Lower leg skin (tissue), 3 donors: ENCODE measurements at regions not wholly inside any gene's neighbourhood (a gene's known extent, or its start where the extent isn't known, plus 50 kb on each side); places are given as distances from the start of the nearest gene placed in this dataset.

Experiments used
- POLR2A ChIP-seq, 2 donors: fragments of 450-650 bp; IDR thresholded peaks; one replicate each; pipeline ENCODE4 v1.6.1; 2016 to 2017; ENCODE audit warnings: antibody characterized with exemption in 2 of 2, mild to moderate bottlenecking in 1 of 2, moderate library complexity in 1 of 2
- TF ChIP-seq, protein P1 (sequence below), 3 donors: fragments of 450-650 bp; IDR thresholded peaks; one replicate each; pipeline ENCODE4 v1.5.1; 2016; ENCODE audit warnings: antibody characterized with exemption in 3 of 3, mild to moderate bottlenecking in 3 of 3, moderate library complexity in 2 of 3

DNA sequence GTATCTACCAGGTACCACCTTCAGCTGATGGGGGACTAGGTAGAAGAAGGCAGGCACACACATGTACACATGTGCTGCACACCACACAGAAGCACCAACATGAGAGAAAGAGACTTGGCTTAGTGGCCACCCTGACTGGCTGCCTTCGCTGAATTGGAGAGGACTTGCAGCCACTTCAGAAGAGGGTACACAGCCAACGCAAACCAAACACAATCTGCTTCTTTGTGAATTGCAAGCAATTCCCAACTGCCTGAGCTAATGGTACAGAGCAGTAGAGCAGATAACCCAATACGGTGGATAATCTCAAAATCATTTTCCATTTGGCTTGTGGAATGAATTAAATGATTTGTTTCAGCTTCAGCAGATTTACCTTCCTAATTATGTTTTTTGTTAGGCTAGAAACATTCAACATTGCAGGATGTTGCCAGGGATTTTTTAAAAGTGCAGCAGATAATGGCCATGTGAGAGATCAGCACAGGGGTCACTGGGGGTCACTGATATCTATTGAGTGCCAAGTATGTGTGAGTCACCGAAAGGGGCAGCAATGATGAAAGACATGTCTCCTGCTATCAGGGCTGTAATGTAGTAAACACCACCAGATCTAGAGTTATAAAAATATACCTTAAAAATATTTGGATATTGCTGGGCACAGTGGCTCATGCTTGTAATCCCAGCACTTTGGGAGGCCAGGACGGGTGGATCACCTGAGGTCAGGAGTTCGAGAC is 652.6 kb downstream of the BCL11A start:
- TF ChIP-seq, protein P1, sequence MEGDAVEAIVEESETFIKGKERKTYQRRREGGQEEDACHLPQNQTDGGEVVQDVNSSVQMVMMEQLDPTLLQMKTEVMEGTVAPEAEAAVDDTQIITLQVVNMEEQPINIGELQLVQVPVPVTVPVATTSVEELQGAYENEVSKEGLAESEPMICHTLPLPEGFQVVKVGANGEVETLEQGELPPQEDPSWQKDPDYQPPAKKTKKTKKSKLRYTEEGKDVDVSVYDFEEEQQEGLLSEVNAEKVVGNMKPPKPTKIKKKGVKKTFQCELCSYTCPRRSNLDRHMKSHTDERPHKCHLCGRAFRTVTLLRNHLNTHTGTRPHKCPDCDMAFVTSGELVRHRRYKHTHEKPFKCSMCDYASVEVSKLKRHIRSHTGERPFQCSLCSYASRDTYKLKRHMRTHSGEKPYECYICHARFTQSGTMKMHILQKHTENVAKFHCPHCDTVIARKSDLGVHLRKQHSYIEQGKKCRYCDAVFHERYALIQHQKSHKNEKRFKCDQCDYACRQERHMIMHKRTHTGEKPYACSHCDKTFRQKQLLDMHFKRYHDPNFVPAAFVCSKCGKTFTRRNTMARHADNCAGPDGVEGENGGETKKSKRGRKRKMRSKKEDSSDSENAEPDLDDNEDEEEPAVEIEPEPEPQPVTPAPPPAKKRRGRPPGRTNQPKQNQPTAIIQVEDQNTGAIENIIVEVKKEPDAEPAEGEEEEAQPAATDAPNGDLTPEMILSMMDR (IDR thresholded peaks at IDR 0.05), result no peak
- no peak for TF ChIP-seq POLR2A (IDR thresholded peaks at IDR 0.05)
